SK-N-SH (cell line): ENCODE measurements at regions not wholly inside any gene's neighbourhood (a gene's known extent, or its start where the extent isn't known, plus 50 kb on each side); places are given as distances from the start of the nearest gene placed in this dataset.

Experiments used
- CTCF ChIA-PET: fragments of 300-600, 350-600 bp; formaldehyde crosslinking; extraction: SDS; loops from one replicate; lab custom pipeline; 2021; lab: Yijun Ruan, JAX
- POLR2A ChIA-PET: fragments of 350-600 bp; sonication (Branson Sonifier 250); formaldehyde crosslinking; extraction: SDS; loops from one replicate; lab custom pipeline; 2020; ENCODE audit warnings: antibody characterized with exemption, inconsistent platforms; lab: Yijun Ruan, JAX
- DNase-seq: peaks from one replicate; pipeline ENCODE4 v3.0.0; 2012
- H2AFZ ChIP-seq: fragments of 200-600 bp; sonication (generic); 2 replicates; pipeline ENCODE4 v1.8.1; 2016; ENCODE audit warnings: antibody characterized with exemption, mild to moderate bottlenecking, low read depth
- H3F3A ChIP-seq: fragments of 200-600 bp; sonication (generic); replicated peaks from 2 replicates; pipeline ENCODE3; 2016; ENCODE audit warnings: antibody characterized with exemption, mild to moderate bottlenecking; ENCODE audit not compliant: insufficient read depth
- H3K27ac ChIP-seq, 2 experiments: fragments of 200-500 bp in 1 of 2; fragments of 200-600 bp in 1 of 2; sonication (Bioruptor generic) in 1 of 2; sonication (generic), shearing (Covaris generic) in 1 of 2; 2 replicates each; pipeline versions ENCODE4 v1.5.1 to v1.6.1; 2014 to 2016; ENCODE audit warnings: low read depth in 2 of 2, inconsistent platforms in 1 of 2, low read length in 1 of 2, mild to moderate bottlenecking in 1 of 2, mixed read lengths in 1 of 2
- H3K27me3 ChIP-seq: fragments of 200-600 bp; sonication (generic), shearing (Covaris generic); 2 replicates; pipeline ENCODE4 v1.6.1; 2016; ENCODE audit warnings: mixed run types; ENCODE audit not compliant: insufficient read depth
- H3K36me3 ChIP-seq, 2 experiments: fragments of 200-500 bp in 1 of 2; fragments of 200-600 bp in 1 of 2; sonication (Bioruptor generic) in 1 of 2; sonication (generic) in 1 of 2; replicated peaks in 1 of 2; 2 replicates each; pipeline versions ENCODE3 to v1.5.1; 2014 to 2016; ENCODE audit warnings: low read length in 1 of 2, mild to moderate bottlenecking in 1 of 2; ENCODE audit not compliant: insufficient read depth in 2 of 2, control insufficient read depth in 1 of 2
- H3K4me1 ChIP-seq, 2 experiments: fragments of 200-500 bp in 1 of 2; fragments of 200-600 bp in 1 of 2; sonication (Bioruptor generic) in 1 of 2; sonication (generic), shearing (Covaris generic) in 1 of 2; 2 replicates each; pipeline versions ENCODE4 v1.5.1 to v1.6.1; 2014 to 2016; ENCODE audit warnings: low read depth in 1 of 2, low read length in 1 of 2, mixed run types in 1 of 2; ENCODE audit not compliant: insufficient read depth in 2 of 2, control insufficient read depth in 1 of 2
- H3K4me2 ChIP-seq: fragments of 200-600 bp; sonication (generic), shearing (Covaris generic); 2 replicates; pipeline ENCODE4 v1.6.1; 2017; ENCODE audit warnings: mixed run types
- H3K4me3 ChIP-seq, 2 experiments: fragments of 200-500 bp in 1 of 2; fragments of 200-600 bp in 1 of 2; sonication (Bioruptor generic) in 1 of 2; sonication (generic), shearing (Covaris generic) in 1 of 2; 2 replicates each; pipeline versions ENCODE4 v1.5.1 to v1.8.1; 2014 to 2016; ENCODE audit warnings: low read depth in 2 of 2, inconsistent platforms in 1 of 2, low read length in 1 of 2, mild to moderate bottlenecking in 1 of 2, mixed read lengths in 1 of 2, moderate library complexity in 1 of 2
- H3K79me2 ChIP-seq: fragments of 200-600 bp; sonication (generic); 2 replicates; pipeline ENCODE4 v1.8.1; 2017; ENCODE audit warnings: mild to moderate bottlenecking; ENCODE audit not compliant: insufficient read depth
- H3K9ac ChIP-seq: fragments of 200-600 bp; sonication (generic); 2 replicates; pipeline ENCODE4 v1.6.1; 2017; ENCODE audit warnings: mixed run types
- H3K9me2 ChIP-seq: fragments of 200-600 bp; sonication (generic); 2 replicates; pipeline ENCODE4 v1.6.1; 2017; ENCODE audit warnings: mixed run types
- H3K9me3 ChIP-seq: fragments of 200-600 bp; sonication (generic); 2 replicates; pipeline ENCODE4 v1.6.1; 2017; ENCODE audit warnings: mixed run types, mild to moderate bottlenecking, moderate library complexity
- H4K20me1 ChIP-seq: fragments of 200-600 bp; sonication (generic); 2 replicates; pipeline ENCODE4 v1.6.1; 2017; ENCODE audit warnings: mild to moderate bottlenecking, mixed run types; ENCODE audit not compliant: insufficient read depth
- CTCF ChIP-seq: fragments of 200-600 bp; sonication (generic); IDR thresholded peaks from 2 replicates; pipeline ENCODE4 v1.6.1; 2017; ENCODE audit warnings: antibody characterized with exemption, mild to moderate bottlenecking, moderate library complexity
- EP300 ChIP-seq, 2 experiments: IDR thresholded peaks; 2 replicates each; pipeline versions ENCODE4 v1.4.0 to v1.6.1; 2012; ENCODE audit warnings: borderline replicate concordance in 1 of 2, low read depth in 1 of 2, low read length in 1 of 2
- FOXJ3 ChIP-seq: sonication (generic); formaldehyde crosslinking; IDR thresholded peaks from 2 replicates; pipeline ENCODE4 v1.5.1; 2020; ENCODE audit warnings: mild to moderate bottlenecking, missing genetic modification reagents
- FOXM1 ChIP-seq: IDR thresholded peaks from 2 replicates; pipeline ENCODE4 v1.4.0; 2012; ENCODE audit warnings: low read depth, mild to moderate bottlenecking
- GABPA ChIP-seq: IDR thresholded peaks from 2 replicates; pipeline ENCODE4 v1.4.0; 2012; ENCODE audit warnings: low read depth, mild to moderate bottlenecking
- GATA2 ChIP-seq: sonication (generic); formaldehyde crosslinking; IDR thresholded peaks from 2 replicates; pipeline ENCODE4 v1.5.0; 2020; ENCODE audit warnings: mild to moderate bottlenecking, missing genetic modification reagents
- IRF3 ChIP-seq: fragments of 150-350 bp; IDR thresholded peaks from 2 replicates; pipeline ENCODE4 v1.6.1; 2016; ENCODE audit warnings: mild to moderate bottlenecking, low read depth, low read length
- JUND ChIP-seq: IDR thresholded peaks from 2 replicates; pipeline ENCODE4 v1.4.0; 2012
- MEF2A ChIP-seq: IDR thresholded peaks from 2 replicates; pipeline ENCODE4 v1.4.0; 2012; ENCODE audit warnings: low read depth, borderline replicate concordance
- NFIC ChIP-seq: IDR thresholded peaks from 2 replicates; pipeline ENCODE4 v1.4.0; 2012; ENCODE audit warnings: borderline replicate concordance
- NRF1 ChIP-seq: IDR thresholded peaks from 2 replicates; pipeline ENCODE4 v1.6.1; 2012; ENCODE audit warnings: low read depth, mild to moderate bottlenecking, low read length
- PBX3 ChIP-seq: IDR thresholded peaks from 2 replicates; pipeline ENCODE4; 2012
- RAD21 ChIP-seq: IDR thresholded peaks from 2 replicates; pipeline ENCODE4 v1.6.1; 2012; ENCODE audit warnings: mild to moderate bottlenecking, low read length
- RFX5 ChIP-seq: IDR thresholded peaks from 2 replicates; pipeline ENCODE4 v1.6.1; 2012; ENCODE audit warnings: mild to moderate bottlenecking, improper control_type of control experiment, low read length
- SMC3 ChIP-seq: IDR thresholded peaks from 2 replicates; pipeline ENCODE4 v1.6.1; 2012; ENCODE audit warnings: low read depth, low read length, improper control_type of control experiment
- TCF12 ChIP-seq: IDR thresholded peaks from 2 replicates; pipeline ENCODE4 v1.4.0; 2012
- USF1 ChIP-seq: IDR thresholded peaks from 2 replicates; pipeline ENCODE4 v1.4.0; 2012; ENCODE audit warnings: low read depth, borderline replicate concordance
- USF2 ChIP-seq: fragments of 150-350 bp; IDR thresholded peaks from 2 replicates; pipeline ENCODE4 v1.6.1; 2017; ENCODE audit warnings: antibody characterized with exemption, low read length, low read depth, borderline replicate concordance

GRCh38 chr10:44807451-44807850 is 103.7 kb upstream of the TMEM72 start:
- Histone ChIP-seq H3K79me2 (no peaks in the 10 kb centered on the region), H3K9ac (no peak overlapping the region), H3K4me2 (no peak overlapping the region), H3F3A (no peaks in the 10 kb centered on the region), H4K20me1 (no peaks in the 10 kb centered on the region), H3K9me2 (no peaks in the 10 kb centered on the region), H3K9me3 (no peaks in the 10 kb centered on the region), H3K4me3 (no peak overlapping the region), H3K27me3 (peaks cover 37% of the 10 kb centered on the region), H3K36me3 (no peaks in the 10 kb centered on the region), H2AFZ (no peak overlapping the region), H3K4me1 (no peaks in the 10 kb centered on the region), H3K27ac (no peak overlapping the region)
- POLR2A ChIA-PET, result no interaction called here
- DNase-seq, result no peak
- CTCF ChIA-PET, result interaction anchor here (1.1 kb wide), 1 partner anchor 22 kb away, joined by 3 read pairs; no protein-coding TSS in a partner anchor
- TF ChIP-seq JUND, result no peak
- TF ChIP-seq EP300 (IDR thresholded peaks at IDR 0.05; ENCODE audit: borderline replicate concordance in 1 of 2, low read depth in 1 of 2, low read length in 1 of 2), result no peak
- TF ChIP-seq RFX5, result no peak
- no peak for TF ChIP-seq SMC3
- TF ChIP-seq IRF3, result no peak
- TF ChIP-seq CTCF, result no peak
- TF ChIP-seq RAD21, result no peak
- no peak for TF ChIP-seq TCF12
- no peak for TF ChIP-seq FOXM1
- no peak for TF ChIP-seq NRF1
- TF ChIP-seq MEF2A, result no peak
- TF ChIP-seq GATA2 (CRISPR knock-in tag), result no peak
- TF ChIP-seq PBX3, result no peak
- TF ChIP-seq GABPA, result no peak
- TF ChIP-seq NFIC, result no peak
- no peak for TF ChIP-seq USF1

GRCh38 chr10:44809647-44810046 is 101.5 kb upstream of the TMEM72 start:
- H3K4me3 ChIP-seq, result no peak overlapping the region
- no peaks in the 10 kb centered on the region; the same call in 1 of the 2 replicates for H3K9me3 ChIP-seq
- ChIA-PET CTCF (no interaction called here), POLR2A (no interaction called here)
- no peak for DNase-seq
- H3K27ac ChIP-seq, result no peak overlapping the region
- peak; percentile 31 for TF ChIP-seq CTCF
- no peak for TF ChIP-seq SMC3
- no peak for TF ChIP-seq FOXJ3
- no peak for TF ChIP-seq JUND
- no peak for TF ChIP-seq USF2
- H3K9ac ChIP-seq, result no peak overlapping the region
- no peaks in the 10 kb centered on the region for H3K36me3 ChIP-seq
- no peaks in the 10 kb centered on the region for H3K9me2 ChIP-seq
- H3K4me1 ChIP-seq, result no peaks in the 10 kb centered on the region
- no peaks in the 10 kb centered on the region for H3F3A ChIP-seq
- H4K20me1 ChIP-seq, result no peaks in the 10 kb centered on the region
- peaks cover 26% of the 10 kb centered on the region for H3K27me3 ChIP-seq
- no peak overlapping the region for H2AFZ ChIP-seq
- no peaks in the 10 kb centered on the region for H3K79me2 ChIP-seq
- no peak overlapping the region for H3K4me2 ChIP-seq
